Gastroesophageal sphincter (tissue), 4 donors: ENCODE measurements at regions not wholly inside any gene's neighbourhood (a gene's known extent, or its start where the extent isn't known, plus 50 kb on each side); places are given as distances from the start of the nearest gene placed in this dataset.
A peak's percentile ranks its signal among the peaks of the same experiment; 100 is the strongest.

Source experiments
- ATAC-seq: fragments of 150-250 bp; one replicate; pipeline ENCODE4 v1.9.1; 2016; ENCODE audit warnings: mild to moderate bottlenecking, moderate library complexity
- H3K27ac ChIP-seq, 4 donors: fragments of 200-600 bp; sonication (generic) in 3 of 4; 1 replicate in 3 of 4; 2 replicates in 1 of 4; pipeline ENCODE4 v1.5.1; 2016 to 2019
- H3K27me3 ChIP-seq: fragments of 200-600 bp; sonication (generic); one replicate; pipeline ENCODE4 v1.5.1; 2019
- H3K36me3 ChIP-seq, 2 donors: fragments of 200-600 bp; sonication (generic); one replicate each; pipeline ENCODE4 v1.5.1; 2019; ENCODE audit warnings: control low read depth in 1 of 2
- H3K4me1 ChIP-seq, 3 donors: fragments of 200-600 bp; sonication (generic); 1 replicate in 2 of 3; 2 replicates in 1 of 3; pipeline ENCODE4 v1.5.1; 2016 to 2019; ENCODE audit warnings: control low read depth in 2 of 3
- H3K4me3 ChIP-seq, 2 donors: fragments of 200-600 bp; sonication (generic); one replicate each; pipeline ENCODE4 v1.5.1; 2019; ENCODE audit warnings: mild to moderate bottlenecking in 1 of 2, moderate library complexity in 1 of 2
- H3K9me3 ChIP-seq, 3 donors: fragments of 200-600 bp; sonication (generic); one replicate each; pipeline ENCODE4 v1.5.1; 2017 to 2019; ENCODE audit warnings: control low read depth in 2 of 3
- EP300 ChIP-seq: sonication (generic); formaldehyde crosslinking; IDR thresholded peaks from one replicate; pipeline ENCODE4 v1.6.1; 2017; ENCODE audit warnings: antibody characterized with exemption, mild to moderate bottlenecking
- POLR2A ChIP-seq, 2 donors: fragments of 450-650 bp; IDR thresholded peaks; one replicate each; pipeline ENCODE4 v1.6.1; 2017; ENCODE audit warnings: antibody characterized with exemption in 2 of 2, mild to moderate bottlenecking in 2 of 2, moderate library complexity in 1 of 2
- POLR2AphosphoS5 ChIP-seq: sonication (generic); formaldehyde crosslinking; IDR thresholded peaks from one replicate; pipeline ENCODE4 v1.6.1; 2017; ENCODE audit warnings: antibody characterized with exemption
- WGBS, 2 donors: methylation state at CpG; one replicate each; pipeline ENCODE4 v1.1.5; 2018; ENCODE audit warnings: low coverage in 1 of 2; 5-methylcytosine and 5-hydroxymethylcytosine counted together
- TF ChIP-seq, protein P1 (sequence below), 4 experiments: fragments of 200-600 bp in 2 of 4; fragments of 450-650 bp in 2 of 4; sonication (generic) in 1 of 4; IDR thresholded peaks; one replicate each; pipeline ENCODE4 v1.5.1; 2017 to 2019; ENCODE audit warnings: antibody characterized with exemption in 4 of 4, mild to moderate bottlenecking in 2 of 4, moderate library complexity in 2 of 4

DNA sequence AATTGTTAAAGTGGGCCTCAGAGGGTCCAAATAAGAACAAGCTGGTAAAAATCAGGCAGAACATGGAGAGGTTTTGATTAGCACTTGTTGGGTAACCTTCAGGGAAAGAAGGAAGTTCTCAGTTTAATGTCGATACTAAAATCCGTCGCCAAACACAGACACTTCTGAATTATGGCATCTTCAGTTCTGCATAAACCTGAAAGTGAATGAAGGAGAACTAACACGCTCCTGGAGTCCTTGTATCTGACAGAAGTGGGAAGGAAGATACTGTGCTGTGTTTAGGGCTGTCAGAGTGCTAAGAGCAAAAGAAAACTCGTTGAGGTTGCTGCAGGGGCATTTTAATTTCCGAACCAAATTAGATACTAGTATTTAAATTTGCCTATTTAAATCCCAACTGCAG is 106.2 kb downstream of the TMA16 start:
- H3K4me1 ChIP-seq: no peaks in the 10 kb centered on the region
- no peaks in the 10 kb centered on the region for H3K9me3 ChIP-seq
- H3K27ac ChIP-seq: no peak overlapping the region
- H3K27me3 ChIP-seq: no peaks in the 10 kb centered on the region
- no peaks in the 10 kb centered on the region for H3K36me3 ChIP-seq
- no peak overlapping the region for H3K4me3 ChIP-seq
- 64 to 79% methylated on average over 5 to 6 of the region's 6 CpGs for WGBS, 2 donors
- TF ChIP-seq, protein P1, sequence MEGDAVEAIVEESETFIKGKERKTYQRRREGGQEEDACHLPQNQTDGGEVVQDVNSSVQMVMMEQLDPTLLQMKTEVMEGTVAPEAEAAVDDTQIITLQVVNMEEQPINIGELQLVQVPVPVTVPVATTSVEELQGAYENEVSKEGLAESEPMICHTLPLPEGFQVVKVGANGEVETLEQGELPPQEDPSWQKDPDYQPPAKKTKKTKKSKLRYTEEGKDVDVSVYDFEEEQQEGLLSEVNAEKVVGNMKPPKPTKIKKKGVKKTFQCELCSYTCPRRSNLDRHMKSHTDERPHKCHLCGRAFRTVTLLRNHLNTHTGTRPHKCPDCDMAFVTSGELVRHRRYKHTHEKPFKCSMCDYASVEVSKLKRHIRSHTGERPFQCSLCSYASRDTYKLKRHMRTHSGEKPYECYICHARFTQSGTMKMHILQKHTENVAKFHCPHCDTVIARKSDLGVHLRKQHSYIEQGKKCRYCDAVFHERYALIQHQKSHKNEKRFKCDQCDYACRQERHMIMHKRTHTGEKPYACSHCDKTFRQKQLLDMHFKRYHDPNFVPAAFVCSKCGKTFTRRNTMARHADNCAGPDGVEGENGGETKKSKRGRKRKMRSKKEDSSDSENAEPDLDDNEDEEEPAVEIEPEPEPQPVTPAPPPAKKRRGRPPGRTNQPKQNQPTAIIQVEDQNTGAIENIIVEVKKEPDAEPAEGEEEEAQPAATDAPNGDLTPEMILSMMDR (IDR thresholded peaks at IDR 0.05): no peak
- TF ChIP-seq EP300: no peak
- no peak for TF ChIP-seq POLR2A (IDR thresholded peaks at IDR 0.05)
- no peak for TF ChIP-seq POLR2AphosphoS5
- no peak for ATAC-seq

DNA sequence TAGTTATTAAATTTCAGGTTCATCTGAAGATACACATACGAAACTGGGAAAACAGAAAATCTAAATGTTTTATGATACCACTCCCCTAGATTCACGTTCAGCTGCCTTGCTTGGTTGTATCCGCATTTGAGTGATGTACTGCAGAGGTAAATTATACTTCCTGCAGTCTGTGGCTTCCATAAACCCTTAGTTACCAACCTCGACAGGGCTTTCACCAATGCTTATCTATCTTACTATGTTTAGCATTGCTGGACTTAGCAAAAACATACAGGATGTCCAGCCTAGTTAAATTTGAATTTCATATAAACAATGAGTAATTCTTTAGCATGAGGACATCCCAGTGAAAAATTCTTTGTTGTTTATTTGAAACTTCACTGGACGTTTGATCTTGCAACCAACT is 108.8 kb downstream of the TMA16 start:
- TF ChIP-seq EP300: no peak
- TF ChIP-seq POLR2AphosphoS5: no peak
- TF ChIP-seq POLR2A (IDR thresholded peaks at IDR 0.05): no peak
- TF ChIP-seq, protein P1 (IDR thresholded peaks at IDR 0.05): no peak
- H3K36me3 ChIP-seq: no peaks in the 10 kb centered on the region
- no peaks in the 10 kb centered on the region for H3K9me3 ChIP-seq
- no peaks in the 10 kb centered on the region for H3K27me3 ChIP-seq
- H3K27ac ChIP-seq: no peak overlapping the region
- no peak overlapping the region for H3K4me3 ChIP-seq
- WGBS, 2 donors: 30 to 31% methylated on average over 5 of the region's 5 CpGs
- no peaks in the 10 kb centered on the region for H3K4me1 ChIP-seq
- no peak for ATAC-seq

DNA sequence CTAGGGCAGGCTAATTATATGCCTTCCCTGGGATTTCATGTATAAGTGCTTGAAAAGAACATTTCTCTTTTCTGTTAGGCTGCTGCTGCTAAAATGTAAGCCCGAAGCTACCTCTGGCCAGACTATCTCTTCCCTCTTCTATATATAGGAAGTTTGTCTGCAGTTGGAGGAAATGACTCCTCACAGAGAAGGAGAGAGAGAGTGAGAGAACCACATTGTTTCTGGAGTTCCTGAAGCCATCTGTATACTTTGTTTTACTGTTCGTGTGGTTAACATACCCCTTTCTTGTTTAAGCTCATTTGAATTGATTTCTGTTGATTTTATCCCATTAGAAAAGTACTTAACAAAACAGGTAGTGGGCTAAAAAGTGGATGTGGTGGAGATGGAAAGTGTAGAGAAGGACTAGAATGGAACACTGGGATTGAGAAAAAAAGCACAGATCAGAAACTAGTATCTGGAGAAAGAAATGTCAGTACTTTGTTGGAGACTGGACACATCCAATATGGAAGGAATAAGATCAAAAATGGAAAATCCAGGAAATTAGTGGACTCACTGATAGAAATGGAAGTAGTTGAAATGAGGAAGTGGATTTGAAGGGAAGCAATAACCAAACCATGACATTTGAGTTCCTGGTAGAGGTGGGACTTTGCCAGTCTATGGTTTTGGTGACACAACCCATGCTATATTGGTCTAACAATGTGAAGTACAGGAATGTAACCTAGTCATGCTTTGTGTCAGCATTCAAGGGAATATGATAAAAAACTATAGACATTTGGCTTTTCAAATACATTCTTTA is 112.6 kb downstream of the TMA16 start:
- TF ChIP-seq, protein P1 (IDR thresholded peaks at IDR 0.05): no peak
- TF ChIP-seq EP300: no peak
- no peak for TF ChIP-seq POLR2A (IDR thresholded peaks at IDR 0.05)
- no peak for TF ChIP-seq POLR2AphosphoS5
- Histone ChIP-seq H3K9me3 (no peaks in the 10 kb centered on the region), H3K27me3 (no peaks in the 10 kb centered on the region), H3K36me3 (no peaks in the 10 kb centered on the region), H3K4me1 (no peaks in the 10 kb centered on the region), H3K4me3 (no peak overlapping the region), H3K27ac (no peak overlapping the region)
- ATAC-seq: no peak
- WGBS, 2 donors: 50 to 61% methylated on average over 2 of the region's 2 CpGs

DNA sequence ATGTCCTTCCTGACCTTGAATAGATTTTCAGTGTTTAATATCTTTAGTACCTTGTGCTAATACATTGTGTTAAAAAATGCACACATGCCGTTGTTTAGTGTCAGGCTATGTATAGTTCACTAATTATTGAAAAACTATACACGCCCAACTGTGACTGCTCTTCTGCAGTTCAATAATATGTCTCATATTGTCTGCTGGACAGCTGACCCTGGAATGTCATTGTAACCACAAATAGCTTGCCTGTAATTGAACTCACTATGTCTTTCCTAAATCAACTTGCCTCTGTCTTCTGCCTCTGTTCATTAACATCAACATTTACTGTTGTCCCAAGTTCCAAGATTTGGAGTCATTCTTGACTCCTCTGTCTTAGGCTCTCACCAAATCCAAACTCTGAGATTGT is 114.5 kb downstream of the TMA16 start:
- Histone ChIP-seq H3K27ac (no peak overlapping the region), H3K36me3 (no peaks in the 10 kb centered on the region), H3K27me3 (no peaks in the 10 kb centered on the region), H3K4me3 (no peak overlapping the region), H3K4me1 (no peaks in the 10 kb centered on the region), H3K9me3 (no peaks in the 10 kb centered on the region)
- no peak for ATAC-seq
- 42 to 88% methylated on average over 2 of the region's 2 CpGs for WGBS, 2 donors
- no peak for TF ChIP-seq POLR2A (IDR thresholded peaks at IDR 0.05)

DNA sequence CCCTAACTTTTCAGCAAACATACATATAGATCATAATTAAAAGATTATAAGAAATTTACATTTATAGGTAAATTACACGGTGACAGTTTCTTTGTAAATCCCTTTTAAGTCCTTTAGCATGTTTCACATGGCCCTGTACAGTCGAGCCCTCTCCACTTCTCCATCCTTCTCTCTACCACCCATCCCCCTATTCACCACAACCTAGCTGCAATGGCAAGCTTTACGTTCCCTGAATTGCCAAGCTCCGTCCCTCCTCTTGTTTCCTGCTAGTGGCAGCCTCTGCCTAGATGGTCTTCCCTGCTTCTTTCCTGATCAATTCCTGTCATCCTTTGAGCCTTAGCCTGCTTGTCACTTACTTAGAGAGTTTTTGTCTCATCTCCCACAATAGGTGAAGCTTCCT is 116.2 kb downstream of the TMA16 start:
- no peak for ATAC-seq
- Histone ChIP-seq H3K36me3 (no peaks in the 10 kb centered on the region), H3K4me3 (peak overlapping the region in 1 of 2 donors; percentile 5), H3K9me3 (no peaks in the 10 kb centered on the region), H3K27me3 (no peaks in the 10 kb centered on the region), H3K27ac (no peak overlapping the region), H3K4me1 (no peaks in the 10 kb centered on the region)
- no peak for TF ChIP-seq POLR2A (IDR thresholded peaks at IDR 0.05)
- TF ChIP-seq, protein P1 (IDR thresholded peaks at IDR 0.05): no peak
- no peak for TF ChIP-seq EP300
- no peak for TF ChIP-seq POLR2AphosphoS5
- 62 to 83% methylated on average over 3 to 4 of the region's 4 CpGs for WGBS, 2 donors
